Lung (tissue), 11 donors: ENCODE measurements at regions not wholly inside any gene's neighbourhood (a gene's known extent, or its start where the extent isn't known, plus 50 kb on each side); places are given as distances from the start of the nearest gene placed in this dataset.

Experiments used
- ATAC-seq: fragments of 200-7000 bp; cut with Tn5 transposase; one replicate; pipeline ENCODE4 v1.9.1; 2020; ENCODE audit warnings: moderate number of reproducible peaks; ENCODE audit not compliant: insufficient read depth, low FRiP score
- DNase-seq, 3 donors: peaks; one replicate each; pipeline ENCODE4 v3.0.0-alpha.2; 2013 to 2017
- H3K27ac ChIP-seq, 2 donors: one replicate each; pipeline ENCODE4 v1.5.1; 2013; ENCODE audit warnings: mild to moderate bottlenecking in 2 of 2, moderate library complexity in 2 of 2, control low read depth in 1 of 2, inconsistent platforms in 1 of 2, low read depth in 1 of 2, low read length in 1 of 2
- H3K27me3 ChIP-seq, 3 donors: one replicate each; pipeline ENCODE4 v1.5.1; 2013; ENCODE audit warnings: low read length in 2 of 3; ENCODE audit not compliant: control insufficient read depth in 3 of 3, insufficient read depth in 3 of 3
- H3K36me3 ChIP-seq, 4 donors: one replicate each; pipeline ENCODE4 v1.5.1; 2013; ENCODE audit warnings: low read length in 4 of 4, mild to moderate bottlenecking in 1 of 4, moderate library complexity in 1 of 4; ENCODE audit not compliant: control insufficient read depth in 4 of 4, insufficient read depth in 4 of 4
- H3K4me1 ChIP-seq, 5 donors: one replicate each; pipeline ENCODE4 v1.5.1; 2013; ENCODE audit warnings: low read length in 5 of 5, mild to moderate bottlenecking in 2 of 5, moderate library complexity in 1 of 5; ENCODE audit not compliant: control insufficient read depth in 5 of 5, insufficient read depth in 5 of 5
- H3K4me3 ChIP-seq: one replicate; pipeline ENCODE4 v1.5.1; 2013; ENCODE audit warnings: mild to moderate bottlenecking, control low read depth, moderate library complexity
- H3K9ac ChIP-seq, 2 donors: one replicate each; pipeline ENCODE4 v1.5.1; 2013; ENCODE audit warnings: low read length in 2 of 2, control low read depth in 1 of 2; ENCODE audit not compliant: insufficient read depth in 1 of 2
- H3K9me3 ChIP-seq, 4 donors: one replicate each; pipeline ENCODE4 v1.5.1; 2013; ENCODE audit warnings: low read length in 3 of 4, mild to moderate bottlenecking in 1 of 4, moderate library complexity in 1 of 4; ENCODE audit not compliant: control insufficient read depth in 4 of 4, insufficient read depth in 3 of 4
- CTCF ChIP-seq: IDR thresholded peaks from 2 replicates; pipeline ENCODE4 v1.5.1; 2012; ENCODE audit warnings: mild to moderate bottlenecking; ENCODE audit errors: control extremely low read depth, extremely low read depth
- WGBS, 2 donors: extraction: QIAGEN DNeasy Blood & Tissue Kit; methylation state at CpG; one replicate each; pipeline ENCODE4 v1.1.7; 2013; 5-methylcytosine and 5-hydroxymethylcytosine counted together
- donor health status: control.
- donor health status: control.
- donor health status: Bipolar disorder and iron deficiency.
- donor health status: healthy.
- donor health status: DM: yes; HTN: yes; CAD: no.

- no peaks in the 10 kb centered on the region for H3K9me3 ChIP-seq
- H3K27me3 ChIP-seq, result no peaks in the 10 kb centered on the region
- H3K36me3 ChIP-seq, result no peaks in the 10 kb centered on the region
- DNase-seq, result no peak
- 76 to 78% methylated on average over 1 of the region's 1 CpG for WGBS, 2 donors
- no peak for TF ChIP-seq CTCF
- no peak overlapping the region for H3K27ac ChIP-seq
- H3K4me3 ChIP-seq, result no peak overlapping the region
- no peak overlapping the region for H3K9ac ChIP-seq
- H3K4me1 ChIP-seq, result no peaks in the 10 kb centered on the region
- no peak for ATAC-seq
These were observed 798.5 kb upstream of the ARRDC3 start for GRCh38 chr5:92181656-92182055.

- TF ChIP-seq CTCF, result no peak
These were observed 797.3 kb upstream of the ARRDC3 start for GRCh38 chr5:92180391-92180790.

GRCh38 chr5:92179651-92180050 lies 796.5 kb upstream of the ARRDC3 start:
- no peaks in the 10 kb centered on the region for H3K4me1 ChIP-seq
- WGBS, 2 donors, result 30 to 45% methylated on average over 1 of the region's 1 CpG
- H3K4me3 ChIP-seq, result no peak overlapping the region
- H3K9ac ChIP-seq, result no peak overlapping the region
- no peaks in the 10 kb centered on the region for H3K9me3 ChIP-seq
- H3K36me3 ChIP-seq, result no peaks in the 10 kb centered on the region
- H3K27me3 ChIP-seq, result no peaks in the 10 kb centered on the region
- no peak for ATAC-seq
- no peak for TF ChIP-seq CTCF
- DNase-seq, result no peak
- no peak overlapping the region for H3K27ac ChIP-seq

More at GRCh38 chr5:92180391-92180790, 797.3 kb upstream of the ARRDC3 start:
- no peak overlapping the region for H3K4me3 ChIP-seq
- no peak overlapping the region for H3K9ac ChIP-seq
- H3K27ac ChIP-seq, result no peak overlapping the region
- DNase-seq, result no peak
- no peaks in the 10 kb centered on the region for H3K27me3 ChIP-seq
- no peaks in the 10 kb centered on the region for H3K36me3 ChIP-seq
- no peaks in the 10 kb centered on the region for H3K4me1 ChIP-seq
- H3K9me3 ChIP-seq, result no peaks in the 10 kb centered on the region
- no peak for ATAC-seq

GRCh38 chr5:92177926-92178487 lies 794.9 kb upstream of the ARRDC3 start:
- Histone ChIP-seq H3K27ac (no peak overlapping the region), H3K36me3 (no peaks in the 10 kb centered on the region), H3K9ac (no peak overlapping the region), H3K4me3 (no peak overlapping the region), H3K27me3 (no peaks in the 10 kb centered on the region), H3K4me1 (no peaks in the 10 kb centered on the region), H3K9me3 (no peaks in the 10 kb centered on the region)
- 50 to 57% methylated on average over 1 of the region's 1 CpG for WGBS, 2 donors
- DNase-seq (peak in 1 of 3 donors; percentile 1), ATAC-seq (no peak)
- TF ChIP-seq CTCF, result no peak
